OCI-LY3 (cell line): ENCODE measurements at regions not wholly inside any gene's neighbourhood (a gene's known extent, or its start where the extent isn't known, plus 50 kb on each side); places are given as distances from the start of the nearest gene placed in this dataset.

Experiments used
- H2AFZ ChIP-seq: fragments of 200-600, 300-600 bp; shearing (Covaris generic); 2 replicates; pipeline ENCODE4 v1.6.0; 2014; ENCODE audit warnings: antibody characterized with exemption, low read depth, low read length
- H3K27ac ChIP-seq: fragments of 200-600, 300-600 bp; sonication (generic); 2 replicates; pipeline ENCODE4 v1.5.1; 2014; ENCODE audit warnings: mild to moderate bottlenecking, low read length, moderate library complexity, mixed read lengths
- H3K27me3 ChIP-seq: fragments of 200-600, 300-600 bp; sonication (generic); 2 replicates; pipeline ENCODE4 v1.6.1; 2014; ENCODE audit warnings: low read depth, low read length, mixed read lengths
- H3K36me3 ChIP-seq: fragments of 200-600, 300-600 bp; sonication (generic); replicated peaks from 2 replicates; pipeline ENCODE3; 2014; ENCODE audit warnings: low read depth, low read length, mixed read lengths
- H3K4me1 ChIP-seq: fragments of 300-600, 200-600 bp; sonication (generic); 2 replicates; pipeline ENCODE4 v1.6.1; 2014; ENCODE audit warnings: low read length, mixed read lengths
- H3K4me2 ChIP-seq: fragments of 200-600, 300-600 bp; sonication (generic); 2 replicates; pipeline ENCODE4 v1.6.1; 2014; ENCODE audit warnings: low read length, mixed read lengths
- H3K4me3 ChIP-seq: fragments of 300-600, 200-600 bp; sonication (generic); 2 replicates; pipeline ENCODE4 v1.5.1; 2014; ENCODE audit warnings: antibody characterized with exemption, mild to moderate bottlenecking, low read length, moderate library complexity
- H3K79me2 ChIP-seq: fragments of 300-600, 200-600 bp; shearing (Covaris generic); 2 replicates; pipeline ENCODE4 v1.6.1; 2014; ENCODE audit warnings: mild to moderate bottlenecking, low read length, mixed read lengths
- H3K9ac ChIP-seq: fragments of 300-600, 200-600 bp; shearing (Covaris generic); 2 replicates; pipeline ENCODE4 v1.6.0; 2014; ENCODE audit warnings: mild to moderate bottlenecking, low read length, moderate library complexity
- H3K9me3 ChIP-seq: fragments of 200-600, 300-600 bp; shearing (Covaris generic); 2 replicates; pipeline ENCODE4 v1.6.1; 2014; ENCODE audit warnings: low read length, mixed read lengths; ENCODE audit not compliant: insufficient read depth
- H4K20me1 ChIP-seq: fragments of 200-600, 300-600 bp; sonication (generic); 2 replicates; pipeline ENCODE4 v1.6.1; 2016; ENCODE audit warnings: low read length, mixed read lengths; ENCODE audit not compliant: insufficient read depth
- EZH2phosphoT487 ChIP-seq: fragments of 200-600 bp; shearing (Covaris generic); IDR thresholded peaks from 2 replicates; pipeline ENCODE4 v1.6.1; 2018; ENCODE audit warnings: antibody characterized with exemption, mixed run types, low read depth
- TF ChIP-seq, protein P1 (sequence below): fragments of 200-600, 300-600 bp; sonication (generic); IDR thresholded peaks from 2 replicates; pipeline ENCODE4 v1.5.1; 2014; ENCODE audit warnings: antibody characterized with exemption, low read length, low read depth

DNA sequence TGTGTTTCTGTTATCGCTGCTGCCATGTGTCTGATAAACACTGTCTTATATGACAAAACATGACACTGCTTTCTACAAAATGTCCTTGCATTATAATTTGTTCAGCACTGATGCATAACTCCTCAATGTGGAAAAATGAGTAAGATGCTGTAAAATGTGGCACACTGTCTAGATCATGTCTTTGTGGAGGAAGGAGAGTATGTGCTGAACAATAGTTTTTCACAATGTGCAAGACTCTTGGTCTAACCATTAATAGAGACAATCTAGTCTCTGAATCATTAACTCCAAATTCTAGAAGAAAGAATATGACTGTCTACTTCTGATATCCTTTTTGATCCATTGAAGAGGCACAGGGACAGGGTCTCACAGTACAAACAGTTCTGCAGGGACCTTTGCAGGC is 127.9 kb upstream of the RARB start:
- Histone ChIP-seq H3K36me3 (no peaks in the 10 kb centered on the region), H3K79me2 (no peaks in the 10 kb centered on the region), H3K27me3 (no peaks in the 10 kb centered on the region), H3K27ac (no peak overlapping the region), H3K4me2 (no peak overlapping the region), H3K4me1 (no peaks in the 10 kb centered on the region), H2AFZ (no peak overlapping the region), H3K9me3 (no peaks in the 10 kb centered on the region), H3K4me3 (no peak overlapping the region), H4K20me1 (no peaks in the 10 kb centered on the region), H3K9ac (no peak overlapping the region)
- TF ChIP-seq EZH2phosphoT487 = no peak
- TF ChIP-seq, protein P1, sequence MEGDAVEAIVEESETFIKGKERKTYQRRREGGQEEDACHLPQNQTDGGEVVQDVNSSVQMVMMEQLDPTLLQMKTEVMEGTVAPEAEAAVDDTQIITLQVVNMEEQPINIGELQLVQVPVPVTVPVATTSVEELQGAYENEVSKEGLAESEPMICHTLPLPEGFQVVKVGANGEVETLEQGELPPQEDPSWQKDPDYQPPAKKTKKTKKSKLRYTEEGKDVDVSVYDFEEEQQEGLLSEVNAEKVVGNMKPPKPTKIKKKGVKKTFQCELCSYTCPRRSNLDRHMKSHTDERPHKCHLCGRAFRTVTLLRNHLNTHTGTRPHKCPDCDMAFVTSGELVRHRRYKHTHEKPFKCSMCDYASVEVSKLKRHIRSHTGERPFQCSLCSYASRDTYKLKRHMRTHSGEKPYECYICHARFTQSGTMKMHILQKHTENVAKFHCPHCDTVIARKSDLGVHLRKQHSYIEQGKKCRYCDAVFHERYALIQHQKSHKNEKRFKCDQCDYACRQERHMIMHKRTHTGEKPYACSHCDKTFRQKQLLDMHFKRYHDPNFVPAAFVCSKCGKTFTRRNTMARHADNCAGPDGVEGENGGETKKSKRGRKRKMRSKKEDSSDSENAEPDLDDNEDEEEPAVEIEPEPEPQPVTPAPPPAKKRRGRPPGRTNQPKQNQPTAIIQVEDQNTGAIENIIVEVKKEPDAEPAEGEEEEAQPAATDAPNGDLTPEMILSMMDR = no peak

DNA sequence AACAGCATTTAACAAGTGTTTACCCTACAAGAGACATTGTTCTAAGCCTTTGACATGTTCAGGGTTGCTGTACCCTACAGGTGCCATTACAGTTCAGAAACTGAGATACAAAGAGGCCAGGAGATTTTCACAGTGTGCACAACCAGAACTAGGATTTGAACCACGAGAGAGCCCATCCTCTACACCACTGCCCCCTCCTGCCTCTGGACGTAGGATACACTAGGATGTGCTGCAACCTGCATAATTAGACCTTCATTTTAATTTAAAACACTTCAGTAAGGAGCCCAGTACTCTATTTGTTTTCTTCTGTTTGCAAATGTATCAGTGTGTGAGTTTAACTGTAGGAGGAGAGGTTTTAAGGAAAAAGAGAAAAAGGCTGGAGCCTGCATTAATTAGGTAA is 123.1 kb upstream of the RARB start:
- no peak overlapping the region for H2AFZ ChIP-seq
- no peaks in the 10 kb centered on the region for H4K20me1 ChIP-seq
- H3K4me1 ChIP-seq = no peaks in the 10 kb centered on the region
- H3K4me2 ChIP-seq = no peak overlapping the region
- TF ChIP-seq EZH2phosphoT487 = no peak
- TF ChIP-seq, protein P1 = no peak
- no peaks in the 10 kb centered on the region for H3K27me3 ChIP-seq
- no peaks in the 10 kb centered on the region for H3K79me2 ChIP-seq
- H3K36me3 ChIP-seq = no peaks in the 10 kb centered on the region
- no peak overlapping the region for H3K27ac ChIP-seq
- H3K9me3 ChIP-seq = no peaks in the 10 kb centered on the region
- no peak overlapping the region for H3K9ac ChIP-seq
- no peak overlapping the region for H3K4me3 ChIP-seq

DNA sequence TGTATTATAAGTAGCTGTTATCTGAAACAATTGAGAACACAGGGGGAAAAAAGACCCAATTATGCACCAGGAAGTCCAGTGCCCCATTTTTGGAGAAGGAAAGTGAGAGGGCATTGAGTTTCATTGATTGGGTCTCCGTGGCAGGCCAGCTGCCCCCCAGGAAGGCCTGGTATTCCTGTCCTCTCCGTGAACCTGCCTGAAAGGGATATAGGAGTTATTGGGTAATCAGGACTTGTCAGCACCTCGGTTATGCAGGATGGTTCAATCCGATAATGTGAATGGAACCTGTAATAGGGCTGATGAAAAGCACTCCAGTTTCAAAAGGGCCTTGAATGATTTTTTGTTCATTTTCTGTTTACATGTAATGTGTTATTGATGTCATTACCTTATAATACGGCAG is 122.0 kb upstream of the RARB start:
- Histone ChIP-seq H3K4me2 (no peak overlapping the region), H3K9ac (no peak overlapping the region), H3K4me1 (no peaks in the 10 kb centered on the region), H2AFZ (no peak overlapping the region), H3K4me3 (no peak overlapping the region), H3K9me3 (no peaks in the 10 kb centered on the region), H3K27me3 (no peaks in the 10 kb centered on the region), H3K36me3 (no peaks in the 10 kb centered on the region), H3K79me2 (no peaks in the 10 kb centered on the region), H3K27ac (no peak overlapping the region), H4K20me1 (no peaks in the 10 kb centered on the region)
- no peak for TF ChIP-seq EZH2phosphoT487
- TF ChIP-seq, protein P1 = no peak

DNA sequence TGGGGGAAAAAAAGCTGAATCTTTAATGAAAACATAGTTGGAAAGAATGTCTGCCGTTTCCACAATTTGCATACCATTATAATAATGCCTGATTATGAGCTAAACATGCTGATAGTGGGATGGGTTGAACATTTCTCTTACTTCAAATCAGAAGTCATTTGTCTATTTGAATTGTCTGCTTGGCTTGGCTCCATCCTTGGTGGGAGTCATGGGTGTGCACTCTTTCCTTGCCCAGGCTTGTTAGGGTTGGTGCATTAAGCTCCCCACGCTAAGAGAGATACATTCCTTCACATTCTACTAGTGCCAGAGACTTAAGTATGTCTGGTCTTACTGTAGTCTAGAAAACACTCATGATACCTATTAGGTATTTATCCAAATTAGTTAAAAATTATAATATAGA is 121.4 kb upstream of the RARB start:
- H4K20me1 ChIP-seq = no peaks in the 10 kb centered on the region
- no peaks in the 10 kb centered on the region for H3K79me2 ChIP-seq
- no peak overlapping the region for H3K27ac ChIP-seq
- no peak overlapping the region for H3K4me3 ChIP-seq
- no peaks in the 10 kb centered on the region for H3K36me3 ChIP-seq
- no peak overlapping the region for H3K9ac ChIP-seq
- H3K27me3 ChIP-seq = no peaks in the 10 kb centered on the region
- no peaks in the 10 kb centered on the region for H3K4me1 ChIP-seq
- H3K9me3 ChIP-seq = no peaks in the 10 kb centered on the region
- no peak overlapping the region for H2AFZ ChIP-seq
- no peak overlapping the region for H3K4me2 ChIP-seq
- TF ChIP-seq, protein P1 = no peak
- no peak for TF ChIP-seq EZH2phosphoT487
